Suprapubic skin (tissue), 4 donors: ENCODE measurements at regions not wholly inside any gene's neighbourhood (a gene's known extent, or its start where the extent isn't known, plus 50 kb on each side); places are given as distances from the start of the nearest gene placed in this dataset.
A peak's percentile ranks its signal among the peaks of the same experiment; 100 is the strongest.

ENCODE experiments used
- DNase-seq, 2 donors: peaks; one replicate each; pipeline ENCODE4 v3.0.0-alpha.2; 2019; ENCODE audit warnings: low spot score in 2 of 2
- H3K27ac ChIP-seq: fragments of 200-600 bp; sonication (generic); one replicate; pipeline ENCODE4 v1.5.1; 2019
- H3K27me3 ChIP-seq: fragments of 200-600 bp; sonication (generic); one replicate; pipeline ENCODE4 v1.5.1; 2019
- H3K36me3 ChIP-seq: fragments of 200-600 bp; sonication (generic); one replicate; pipeline ENCODE4 v1.5.1; 2019
- H3K4me1 ChIP-seq: fragments of 200-600 bp; sonication (generic); one replicate; pipeline ENCODE4 v1.5.1; 2019
- H3K4me3 ChIP-seq: fragments of 200-600 bp; sonication (generic); one replicate; pipeline ENCODE4 v1.5.1; 2019; ENCODE audit warnings: mild to moderate bottlenecking
- H3K9me3 ChIP-seq: fragments of 200-600 bp; sonication (generic); one replicate; pipeline ENCODE4 v1.5.1; 2019
- CTCF ChIP-seq, 2 donors: fragments of 200-600 bp in 1 of 2; fragments of 450-650 bp in 1 of 2; sonication (generic) in 1 of 2; IDR thresholded peaks; one replicate each; pipeline ENCODE4 v1.5.1; 2016 to 2019; ENCODE audit warnings: antibody characterized with exemption in 2 of 2, mild to moderate bottlenecking in 1 of 2, moderate library complexity in 1 of 2
- EP300 ChIP-seq: sonication (generic); formaldehyde crosslinking; IDR thresholded peaks from one replicate; pipeline ENCODE4 v1.6.1; 2017; ENCODE audit warnings: antibody characterized with exemption
- POLR2A ChIP-seq, 2 donors: fragments of 450-650 bp; IDR thresholded peaks; one replicate each; pipeline ENCODE4 v1.6.1; 2017; ENCODE audit warnings: antibody characterized with exemption in 2 of 2, mild to moderate bottlenecking in 2 of 2, moderate library complexity in 2 of 2
- POLR2AphosphoS5 ChIP-seq, 3 donors: sonication (generic); formaldehyde crosslinking; IDR thresholded peaks; one replicate each; pipeline ENCODE4 v1.6.1; 2017; ENCODE audit warnings: antibody characterized with exemption in 3 of 3
- WGBS: methylation state at CpG from one replicate; pipeline ENCODE4 v1.1.5; 2018; 5-methylcytosine and 5-hydroxymethylcytosine counted together

GRCh38 chr22:49373289-49373666, 454.4 kb downstream of the BRD1 start:
- peak; percentile 34 to 65 for DNase-seq
- no peaks in the 10 kb centered on the region for H3K9me3 ChIP-seq
- peaks cover 69% of the 10 kb centered on the region for H3K27me3 ChIP-seq
- TF ChIP-seq EP300 (no peak), POLR2A (IDR thresholded peaks at IDR 0.05) (no peak), CTCF (IDR thresholded peaks at IDR 0.05) (no peak), POLR2AphosphoS5 (IDR thresholded peaks at IDR 0.05) (no peak)
- no peak overlapping the region for H3K4me3 ChIP-seq
- 63% methylated on average over 6 of the region's 6 CpGs for WGBS
- H3K36me3 ChIP-seq: no peaks in the 10 kb centered on the region
- no peaks in the 10 kb centered on the region for H3K4me1 ChIP-seq
- no peak overlapping the region for H3K27ac ChIP-seq

DNA sequence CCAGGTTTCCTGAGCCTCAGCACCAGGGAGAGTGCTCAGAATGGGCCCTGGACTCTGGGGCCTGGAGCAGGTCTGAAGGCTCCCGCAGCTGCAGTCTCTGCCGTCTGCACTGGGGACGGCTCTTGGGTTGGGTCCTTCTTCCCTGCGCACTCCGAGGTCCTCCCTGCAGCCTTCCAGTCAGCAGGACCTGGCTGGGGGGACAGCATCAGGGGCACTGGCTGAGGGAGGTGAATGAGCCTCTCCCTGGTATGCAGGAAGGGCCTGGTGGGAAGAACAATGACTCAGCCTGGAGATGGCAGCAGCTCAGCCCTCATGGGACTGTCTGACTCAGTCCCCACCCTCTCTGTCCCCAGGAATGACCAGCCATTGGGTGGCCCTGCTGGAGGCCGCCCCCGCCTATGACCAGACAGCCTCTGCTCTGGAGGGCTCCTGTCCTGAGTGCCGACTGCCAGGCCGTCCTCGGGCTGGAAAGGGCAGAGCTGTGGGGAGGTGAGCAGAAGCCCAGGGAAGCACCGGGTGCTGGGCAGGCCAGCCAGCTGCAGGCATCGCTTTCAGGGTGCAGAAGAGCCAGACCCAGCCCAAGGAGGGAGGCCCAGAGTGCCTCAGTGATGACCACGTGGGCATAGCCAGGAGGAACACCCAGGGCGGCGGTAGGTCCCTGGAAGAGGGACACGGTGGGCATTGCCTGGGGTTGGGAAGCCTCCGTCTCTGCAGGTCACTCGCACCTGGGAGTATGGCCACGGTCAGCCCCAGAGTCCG, 455.0 kb downstream of the BRD1 start:
- Histone ChIP-seq H3K27ac (no peak overlapping the region), H3K9me3 (no peaks in the 10 kb centered on the region), H3K27me3 (peaks cover 65% of the 10 kb centered on the region), H3K36me3 (no peaks in the 10 kb centered on the region), H3K4me3 (no peak overlapping the region), H3K4me1 (no peaks in the 10 kb centered on the region)
- TF ChIP-seq EP300 (no peak), POLR2A (IDR thresholded peaks at IDR 0.05) (no peak), POLR2AphosphoS5 (IDR thresholded peaks at IDR 0.05) (no peak), CTCF (IDR thresholded peaks at IDR 0.05) (no peak)
- peak; percentile 44 to 58 for DNase-seq
- 64% methylated on average over 15 of the region's 20 CpGs for WGBS

DNA sequence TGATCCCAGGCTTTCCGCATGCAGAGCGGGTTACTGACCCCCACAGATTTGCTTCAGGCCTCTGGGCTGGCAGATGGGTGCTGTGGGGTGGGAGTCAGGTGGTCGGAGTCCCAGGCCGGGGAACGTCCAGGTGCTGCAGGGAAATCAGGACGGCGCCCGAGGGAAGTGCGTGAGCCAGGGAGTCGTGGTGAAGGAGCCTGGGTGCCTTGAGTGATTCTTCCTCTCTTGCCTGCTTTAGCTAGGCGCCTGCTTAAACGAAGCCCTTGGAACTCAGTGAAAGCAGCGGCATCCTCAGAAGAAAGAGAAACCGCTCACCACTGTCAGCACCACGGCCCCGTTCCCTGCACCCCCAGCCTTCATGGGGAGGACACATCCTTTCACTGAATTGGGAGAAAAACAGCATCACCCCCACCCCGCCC, 455.6 kb downstream of the BRD1 start:
- Histone ChIP-seq H3K27ac (no peak overlapping the region), H3K4me1 (no peaks in the 10 kb centered on the region), H3K9me3 (no peaks in the 10 kb centered on the region), H3K4me3 (no peak overlapping the region), H3K27me3 (peaks cover 62% of the 10 kb centered on the region), H3K36me3 (no peaks in the 10 kb centered on the region)
- peak; percentile 48 to 73 for DNase-seq
- WGBS: 58% methylated on average over 15 of the region's 17 CpGs
- TF ChIP-seq POLR2A (IDR thresholded peaks at IDR 0.05) (no peak), EP300 (no peak), CTCF (IDR thresholded peaks at IDR 0.05) (no peak), POLR2AphosphoS5 (IDR thresholded peaks at IDR 0.05) (no peak)

DNA sequence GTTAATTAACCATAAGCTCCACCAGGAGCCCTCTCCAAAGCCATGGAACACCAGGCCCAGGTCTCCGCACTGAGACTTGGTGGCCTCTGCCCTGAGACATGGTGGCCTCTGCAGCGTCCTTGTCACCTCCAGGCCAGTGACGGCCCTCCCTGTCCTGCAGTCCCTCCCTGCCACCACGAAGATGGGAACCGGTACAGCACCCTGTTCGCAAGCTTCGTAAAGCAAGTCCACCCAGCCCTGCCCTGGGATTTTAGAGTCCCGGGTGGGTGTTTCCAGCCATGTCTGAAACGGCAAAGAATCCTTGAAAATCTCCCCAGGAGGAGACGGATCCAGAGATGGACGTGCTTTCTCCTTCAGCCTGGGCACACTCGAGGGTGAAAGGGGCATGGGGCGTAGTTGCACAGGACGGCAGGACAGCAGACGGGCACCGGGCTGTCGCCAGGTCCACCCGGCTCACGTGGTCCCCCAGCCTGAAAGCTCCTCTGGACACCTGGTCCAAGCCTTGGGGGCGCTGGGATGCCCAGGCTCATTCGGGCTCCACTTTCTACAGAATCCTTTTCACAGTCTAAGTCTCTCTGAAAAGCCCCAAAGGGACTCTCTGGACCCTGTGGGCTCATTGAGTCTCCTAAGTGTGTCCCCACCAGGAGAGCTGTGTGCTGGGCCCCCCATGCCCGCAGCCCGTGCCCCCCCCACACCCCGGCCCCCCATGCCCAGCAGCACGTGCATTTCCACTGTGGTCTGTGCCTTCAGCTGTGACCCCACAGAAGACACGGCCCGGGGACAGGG, 456.2 kb downstream of the BRD1 start:
- peak; percentile 45 to 79 for DNase-seq
- Histone ChIP-seq H3K4me3 (no peak overlapping the region), H3K4me1 (no peaks in the 10 kb centered on the region), H3K36me3 (no peaks in the 10 kb centered on the region), H3K27me3 (peaks cover 63% of the 10 kb centered on the region), H3K27ac (no peak overlapping the region), H3K9me3 (no peaks in the 10 kb centered on the region)
- 93% methylated on average over 6 of the region's 27 CpGs for WGBS
- TF ChIP-seq POLR2AphosphoS5 (IDR thresholded peaks at IDR 0.05) (no peak), EP300 (no peak), POLR2A (IDR thresholded peaks at IDR 0.05) (no peak), CTCF (IDR thresholded peaks at IDR 0.05) (no peak)

GRCh38 chr22:49370627-49371301, 456.9 kb downstream of the BRD1 start:
- TF ChIP-seq EP300 (no peak), CTCF (IDR thresholded peaks at IDR 0.05) (no peak), POLR2AphosphoS5 (IDR thresholded peaks at IDR 0.05) (no peak), POLR2A (IDR thresholded peaks at IDR 0.05) (no peak)
- WGBS: 59% methylated on average over 28 of the region's 29 CpGs
- H3K27ac ChIP-seq: no peak overlapping the region
- H3K9me3 ChIP-seq: no peaks in the 10 kb centered on the region
- H3K36me3 ChIP-seq: no peaks in the 10 kb centered on the region
- H3K4me3 ChIP-seq: no peak overlapping the region
- H3K4me1 ChIP-seq: no peaks in the 10 kb centered on the region
- H3K27me3 ChIP-seq: peaks cover 62% of the 10 kb centered on the region
- peak; percentile 25 to 72 for DNase-seq
